G401 (cell line): ENCODE measurements at regions not wholly inside any gene's neighbourhood (a gene's known extent, or its start where the extent isn't known, plus 50 kb on each side); places are given as distances from the start of the nearest gene placed in this dataset.

Experiments used
- DNase-seq: peaks from one replicate; pipeline ENCODE4 v3.0.0-alpha.2; 2015; ENCODE audit warnings: low spot score
- in situ Hi-C: cut with HindIII; loops from 2 replicates; pipeline ENCODE4 v1.10.0; 2016; ENCODE audit warnings: low sequenced_read_pairs, mixed read lengths

DNA sequence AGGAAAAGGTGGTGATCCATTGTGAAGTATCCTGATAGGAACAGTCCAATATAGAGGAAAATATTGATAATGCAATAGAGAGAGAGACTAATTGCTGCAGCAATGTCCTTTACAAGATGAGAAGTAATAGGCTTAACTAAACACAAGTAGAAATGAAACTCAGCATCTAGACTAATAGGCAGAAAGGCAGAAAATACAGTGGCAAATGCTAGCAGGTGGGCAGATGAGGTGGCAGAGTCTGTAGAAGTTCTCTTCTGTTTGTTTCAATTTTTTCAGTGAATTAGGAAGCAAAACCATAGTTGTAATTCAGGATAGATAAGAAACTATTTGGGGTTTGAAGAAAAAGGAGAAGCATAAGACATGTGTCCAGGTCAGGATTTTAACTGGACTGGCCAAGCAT is 236.7 kb upstream of the HS3ST5 start:
- in situ Hi-C loops, result no loop called here

DNA sequence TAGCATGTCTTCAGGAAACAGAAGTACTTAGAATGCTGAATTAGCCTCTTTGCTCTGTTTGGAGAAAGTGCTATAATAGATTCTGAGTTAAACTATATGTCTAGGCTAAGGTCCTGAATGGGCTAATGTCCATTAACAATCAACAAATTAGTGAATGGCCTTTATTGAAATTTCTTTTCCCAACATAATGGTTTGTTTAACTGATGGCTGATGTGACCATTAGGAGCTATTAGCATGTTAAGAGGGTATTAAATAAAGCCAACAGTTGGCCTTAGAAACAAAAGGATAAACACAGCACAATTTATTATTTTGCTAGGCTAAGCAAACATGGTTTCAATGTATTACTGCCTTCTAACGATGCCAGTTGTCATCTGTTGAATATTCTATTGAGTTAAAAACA is 234.3 kb upstream of the HS3ST5 start:
- no peak for DNase-seq
- in situ Hi-C loops, result no loop called here

More for the DNA sequence above, 236.7 kb upstream of the HS3ST5 start:
- DNase-seq, result no peak

DNA sequence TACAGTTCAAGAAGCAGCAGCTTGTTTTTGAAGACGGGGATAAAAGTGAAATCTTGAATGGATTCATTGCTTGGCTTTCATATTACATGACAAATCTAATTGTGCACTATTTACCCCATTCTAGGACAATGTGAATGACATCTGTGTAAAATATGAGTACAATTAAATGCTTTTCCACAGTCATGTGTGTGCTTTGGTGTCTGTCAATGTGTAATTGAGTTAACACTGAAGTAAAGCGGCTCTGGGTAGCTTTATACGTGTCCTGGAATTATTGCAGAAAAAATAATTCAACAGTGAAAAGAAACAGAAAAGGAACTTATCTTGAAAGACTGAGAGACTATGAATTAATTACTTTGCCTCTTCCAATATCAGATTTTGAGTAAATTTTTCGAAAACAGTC is 233.5 kb upstream of the HS3ST5 start:
- DNase-seq, result no peak
- in situ Hi-C loops, result no loop called here

DNA sequence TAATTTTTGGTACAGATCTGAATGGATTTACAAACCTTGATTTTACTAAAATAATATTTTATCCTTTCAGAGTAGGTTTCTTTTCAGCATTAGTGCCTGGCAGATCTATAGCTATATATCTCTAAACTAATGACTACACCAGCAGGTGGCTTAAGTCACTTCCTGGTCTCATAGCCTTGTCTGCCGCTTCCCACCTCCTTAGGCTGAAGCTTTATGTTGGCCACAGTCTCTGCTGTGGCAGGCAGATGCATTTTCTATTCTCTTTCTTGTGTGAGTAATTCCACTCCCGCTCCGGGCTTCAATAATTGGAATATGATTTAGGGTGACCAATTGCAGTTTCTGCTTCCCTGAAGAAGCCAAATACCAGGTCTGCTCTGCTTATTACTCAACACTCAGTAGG is 226.8 kb upstream of the HS3ST5 start:
- no peak for DNase-seq
- in situ Hi-C loops, result no loop called here

DNA sequence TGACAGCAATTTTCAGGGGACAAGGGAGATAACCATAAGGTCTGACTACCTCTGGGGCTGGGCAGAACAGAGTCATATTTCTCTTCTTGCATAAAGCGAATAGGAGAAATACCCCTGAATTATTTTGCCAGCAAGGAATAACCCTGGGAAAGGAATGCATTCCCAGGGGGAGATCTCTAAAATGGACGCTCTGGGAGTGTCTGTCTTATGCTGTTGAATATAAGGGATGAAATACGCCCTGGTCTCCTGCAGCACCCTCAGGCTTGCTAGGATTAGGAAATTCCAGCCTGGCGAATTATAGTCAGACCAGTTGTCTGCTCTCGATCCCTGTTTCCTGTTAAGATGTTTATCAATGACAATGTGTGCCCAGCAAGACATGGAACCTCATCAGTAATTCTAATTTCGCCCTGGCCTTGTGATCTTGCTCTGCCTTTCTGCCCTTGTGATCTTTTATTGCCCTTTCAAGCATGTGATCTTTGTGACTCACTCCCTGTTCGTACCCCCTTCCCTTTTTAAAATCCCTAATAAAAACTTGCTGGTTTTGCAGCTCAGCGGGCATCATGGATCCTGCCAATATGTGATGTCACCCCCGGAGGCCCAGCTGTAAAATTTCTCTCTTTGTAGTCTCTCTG is 221.6 kb upstream of the HS3ST5 start:
- no peak for DNase-seq
- in situ Hi-C loops, result no loop called here

DNA sequence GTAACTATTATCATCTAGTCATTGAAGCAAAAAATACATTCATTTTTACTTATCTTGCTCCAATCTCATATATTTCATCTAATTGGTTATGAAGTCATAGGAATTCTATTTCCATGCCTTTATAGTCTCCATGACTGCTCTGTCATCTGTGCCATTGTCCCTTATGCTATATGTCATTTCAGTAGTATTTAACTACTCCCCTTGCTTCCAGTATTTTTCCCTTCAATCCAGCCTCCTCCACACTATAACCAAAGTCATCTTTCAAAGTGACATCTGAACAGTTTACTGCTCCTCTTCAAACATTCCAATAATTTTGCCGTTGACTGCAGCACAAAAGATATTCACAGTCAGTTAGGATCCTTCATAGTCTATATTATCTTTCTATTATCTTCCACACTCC is 216.6 kb upstream of the HS3ST5 start:
- no peak for DNase-seq
- in situ Hi-C loops, result no loop called here

DNA sequence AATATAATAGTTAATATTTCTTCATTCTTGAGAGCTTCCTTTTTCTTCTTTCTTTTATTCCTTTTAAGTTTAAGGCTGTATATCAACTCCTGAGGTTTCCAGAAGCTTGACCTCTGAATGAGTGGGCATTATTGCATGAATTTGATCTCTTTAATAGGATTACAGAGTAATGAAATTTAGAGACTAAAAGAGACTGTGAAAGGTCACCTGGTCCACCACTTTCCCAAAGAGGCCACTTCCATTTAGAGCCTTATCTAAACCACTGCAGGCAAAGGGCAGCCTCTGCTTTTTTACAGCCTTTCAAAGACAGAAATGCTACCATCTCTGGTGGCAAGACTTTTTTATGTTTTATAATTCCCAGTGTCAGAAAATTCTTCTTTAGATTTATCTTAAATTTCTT is 215.3 kb upstream of the HS3ST5 start:
- in situ Hi-C loops, result no loop called here

DNA sequence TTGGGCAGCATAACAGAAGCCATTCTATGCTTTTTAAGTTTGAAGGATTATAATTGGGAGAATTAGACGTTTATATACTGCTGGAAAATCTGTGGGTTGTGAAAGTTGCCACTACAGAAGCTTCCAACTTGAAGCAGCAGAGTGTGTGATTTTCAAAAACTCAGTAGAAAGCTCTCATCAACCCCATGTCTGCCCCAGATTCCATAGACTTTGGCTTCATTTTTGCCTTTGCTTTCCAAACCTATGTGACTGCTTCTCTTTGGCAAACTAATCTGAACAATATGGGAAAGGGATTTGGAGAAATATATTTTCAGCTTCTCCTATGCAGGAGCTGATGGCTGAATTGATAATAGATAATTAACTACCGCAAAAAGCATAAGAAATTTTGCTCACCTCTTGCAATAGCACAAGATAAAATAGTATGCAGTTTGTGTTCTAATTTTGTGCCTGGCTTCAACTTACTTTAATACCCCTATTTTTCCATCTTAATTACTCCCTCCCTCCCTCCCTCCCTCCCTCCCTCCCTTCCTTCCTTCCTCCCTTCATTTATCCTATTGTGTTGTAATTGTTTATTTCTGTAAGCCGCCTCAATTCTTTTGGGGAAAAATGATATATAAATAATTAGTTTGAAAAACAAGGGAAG is 214.1 kb upstream of the HS3ST5 start:
- in situ Hi-C loops, result no loop called here
- no peak for DNase-seq

More for the DNA sequence above, 215.3 kb upstream of the HS3ST5 start:
- DNase-seq, result no peak

DNA sequence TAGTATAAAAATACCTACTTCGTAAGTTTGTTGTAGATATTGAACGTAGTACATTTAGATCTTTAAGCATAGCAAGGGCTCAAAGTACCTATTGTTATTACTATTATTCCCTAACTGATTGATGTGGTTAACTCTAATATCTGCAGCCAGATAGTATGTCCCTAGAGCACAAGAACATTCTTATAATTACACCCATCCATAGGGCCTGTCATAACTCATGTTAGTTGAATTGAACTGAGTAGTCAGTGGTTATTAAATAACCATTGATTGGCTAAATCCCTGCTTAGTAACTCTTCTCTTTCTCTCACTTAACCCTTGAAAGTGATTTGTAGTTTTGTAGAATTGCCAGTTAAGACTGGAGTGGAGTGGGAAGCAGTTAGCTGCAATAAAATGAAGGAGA is 207.5 kb upstream of the HS3ST5 start:
- DNase-seq, result no peak
- in situ Hi-C loops, result no loop called here

DNA sequence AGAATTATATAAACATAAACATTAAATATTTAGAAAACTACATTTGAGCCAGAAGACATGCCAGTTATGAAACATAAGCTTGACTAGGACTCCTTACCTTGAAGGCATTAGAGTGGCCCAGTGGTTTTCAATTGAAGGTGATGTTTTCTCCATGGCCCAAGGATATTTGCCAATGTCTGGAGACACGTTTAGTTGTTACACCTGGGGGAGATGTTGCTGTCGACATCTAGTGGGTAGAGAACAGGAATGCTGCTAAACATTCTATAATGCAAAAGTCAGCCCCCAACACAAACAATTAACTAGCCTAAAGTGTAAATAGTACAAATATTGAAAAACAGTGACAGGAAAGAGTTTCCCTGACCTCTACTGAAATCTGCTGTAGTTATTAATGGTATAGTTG is 200.9 kb upstream of the HS3ST5 start:
- in situ Hi-C loops, result no loop called here
- DNase-seq, result no peak

DNA sequence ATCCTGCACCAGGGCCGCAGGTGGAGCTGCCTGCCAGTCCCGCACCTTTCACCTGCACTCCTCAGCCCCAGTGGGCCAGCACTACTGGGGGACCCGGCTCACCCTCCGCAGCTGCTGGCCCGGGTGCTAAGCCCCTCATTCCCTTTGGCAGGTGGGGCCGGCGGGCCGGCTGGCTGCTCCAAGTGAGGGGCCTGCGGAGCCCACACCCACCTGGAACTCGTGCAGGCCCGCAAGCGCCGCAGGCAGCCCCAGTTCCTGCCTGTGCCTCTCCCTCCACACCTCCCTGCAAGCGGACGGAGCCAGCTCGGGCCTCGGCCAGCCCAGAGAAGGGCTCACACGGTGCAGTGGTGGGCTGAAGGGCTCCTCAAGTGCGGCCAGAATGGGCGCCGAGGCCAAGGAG is 199.0 kb upstream of the HS3ST5 start:
- in situ Hi-C loops, result no loop called here
- DNase-seq, result no peak

DNA sequence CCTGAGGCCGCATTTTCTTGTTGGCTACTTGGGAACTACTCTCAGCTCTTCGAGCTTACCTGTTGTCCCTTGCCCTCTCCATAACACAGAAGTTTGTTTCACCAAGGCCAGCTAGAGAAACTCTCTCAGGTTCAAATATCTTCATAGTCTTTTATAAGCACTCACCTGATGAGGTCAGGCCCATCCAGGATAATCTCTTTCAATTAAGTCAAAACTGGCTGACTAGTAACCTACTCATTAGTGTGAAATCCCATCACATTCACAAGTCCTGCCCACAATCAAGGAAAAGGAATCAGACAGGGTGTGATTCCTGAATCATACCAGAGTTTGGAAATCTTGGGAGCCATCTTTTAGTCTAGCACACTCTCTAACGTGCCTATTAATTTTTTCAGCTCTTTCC is 195.2 kb upstream of the HS3ST5 start:
- no peak for DNase-seq

DNA sequence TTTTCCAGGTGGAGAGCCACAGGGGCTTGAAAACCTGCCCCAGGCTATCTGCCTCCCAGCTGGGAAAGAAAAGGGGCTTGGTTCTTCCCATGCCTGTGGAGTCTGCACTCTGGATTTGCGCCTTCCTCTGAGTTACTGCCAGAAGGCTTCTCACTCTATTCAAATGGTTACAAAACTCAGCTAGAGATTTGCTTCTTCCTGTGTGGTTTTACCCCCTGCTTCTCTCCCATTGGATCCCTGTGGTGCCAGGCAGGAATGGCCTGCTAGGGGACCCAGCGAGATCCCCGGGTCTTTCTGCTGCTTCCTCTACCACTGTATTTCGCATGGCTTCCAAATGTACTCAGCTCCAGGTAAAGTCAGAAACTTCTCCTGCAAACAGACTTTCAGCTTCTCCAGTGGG is 192.0 kb upstream of the HS3ST5 start:
- in situ Hi-C loops, result no loop called here
- DNase-seq, result no peak

More for the DNA sequence above, 195.2 kb upstream of the HS3ST5 start:
- in situ Hi-C loops, result no loop called here

DNA sequence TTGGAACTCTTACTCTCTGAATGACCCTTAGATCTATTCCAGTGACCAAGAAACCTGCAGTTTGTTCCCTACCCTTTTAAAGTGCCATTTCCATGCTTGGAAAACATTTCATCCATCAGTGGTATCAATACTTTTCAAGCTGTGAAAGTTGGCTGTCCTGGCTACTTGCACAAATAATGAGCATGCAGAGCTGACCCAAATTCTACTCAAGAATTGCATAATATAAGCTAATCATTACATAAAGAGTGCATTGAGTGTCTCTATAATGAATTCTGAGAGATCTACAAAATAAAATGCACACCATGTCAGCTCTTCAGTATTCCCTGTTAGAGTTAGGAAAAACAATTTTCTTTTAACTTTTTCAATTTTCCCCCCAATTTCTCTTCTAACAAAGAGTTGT is 181.3 kb upstream of the HS3ST5 start:
- DNase-seq, result no peak
- in situ Hi-C loops, result no loop called here

DNA sequence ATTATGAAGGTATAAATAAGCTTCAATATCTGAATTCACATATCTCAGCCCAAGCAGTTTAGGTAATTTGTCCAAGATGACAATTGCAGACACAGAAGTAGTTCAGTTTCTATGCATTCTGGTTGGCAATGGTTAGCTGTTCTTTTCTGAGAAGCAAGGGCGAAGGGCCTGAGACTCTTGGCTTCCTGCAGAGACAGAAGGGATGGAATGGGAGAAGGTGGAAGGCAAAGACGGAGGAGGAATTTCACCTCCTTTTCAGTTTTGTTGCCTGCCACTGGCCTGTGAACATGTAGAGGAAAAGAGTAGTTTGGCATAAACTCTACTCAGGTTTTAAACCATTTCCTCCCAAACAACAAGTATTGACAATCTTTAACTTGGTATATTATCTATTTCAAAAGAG is 180.7 kb upstream of the HS3ST5 start:
- DNase-seq, result no peak
- in situ Hi-C loops, result no loop called here

DNA sequence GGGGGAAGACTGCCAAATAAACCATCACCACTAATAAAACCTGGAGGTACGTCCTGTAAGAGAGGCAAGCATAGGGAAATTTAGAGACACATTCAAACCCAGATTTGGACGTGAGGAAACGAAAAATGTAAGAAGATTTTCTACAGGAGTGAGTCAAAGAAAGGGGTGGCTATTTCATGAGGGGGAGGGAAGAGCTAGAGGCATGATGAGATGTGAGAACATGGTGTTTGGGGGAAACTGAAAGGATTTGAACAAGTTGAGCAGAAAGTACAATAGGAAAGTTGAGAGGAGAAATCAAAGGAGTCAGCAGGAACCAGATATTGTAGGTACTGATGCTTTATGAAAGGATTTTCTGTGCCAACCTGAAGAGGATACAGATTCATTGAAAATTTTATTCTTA is 179.1 kb upstream of the HS3ST5 start:
- in situ Hi-C loops, result no loop called here
- DNase-seq, result no peak

DNA sequence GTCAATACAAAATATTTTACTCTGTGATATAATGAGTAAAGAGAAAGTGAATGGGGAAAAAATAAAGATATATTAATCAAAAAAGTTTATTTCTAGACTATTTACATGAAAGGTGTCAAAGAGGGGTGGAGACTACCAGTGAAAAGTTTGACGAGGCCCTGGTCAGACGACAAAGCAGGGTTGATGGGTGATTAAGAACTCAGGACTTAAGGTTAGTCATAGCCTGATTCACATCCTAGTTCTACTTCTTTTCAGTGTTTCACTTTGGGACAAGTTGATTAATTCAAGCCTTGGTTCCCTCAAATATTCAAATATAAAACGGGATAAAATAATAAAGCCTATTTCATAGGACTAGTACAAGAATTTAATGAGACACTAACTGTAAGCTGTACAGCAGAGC is 178.2 kb upstream of the HS3ST5 start:
- in situ Hi-C loops, result no loop called here
- no peak for DNase-seq

DNA sequence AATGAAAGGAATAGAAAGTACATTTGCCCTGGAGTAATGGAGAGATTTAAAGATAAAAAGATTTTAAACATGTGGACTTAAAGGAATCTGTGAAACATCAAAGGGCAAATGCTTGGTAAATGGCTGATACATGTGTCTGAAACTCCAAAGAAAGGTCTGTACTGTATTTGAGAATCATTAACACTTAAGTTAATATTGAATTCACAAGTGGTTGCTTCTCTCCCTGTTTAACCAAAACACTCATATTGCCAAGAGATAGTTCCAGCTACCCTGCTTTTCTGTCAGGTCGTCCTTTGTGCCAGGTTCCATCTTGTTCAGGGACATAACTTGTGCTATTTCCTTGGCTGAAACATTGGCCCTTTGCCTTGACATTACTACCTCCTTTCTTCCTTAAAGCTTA is 171.3 kb upstream of the HS3ST5 start:
- DNase-seq, result no peak
- in situ Hi-C loops, result no loop called here

DNA sequence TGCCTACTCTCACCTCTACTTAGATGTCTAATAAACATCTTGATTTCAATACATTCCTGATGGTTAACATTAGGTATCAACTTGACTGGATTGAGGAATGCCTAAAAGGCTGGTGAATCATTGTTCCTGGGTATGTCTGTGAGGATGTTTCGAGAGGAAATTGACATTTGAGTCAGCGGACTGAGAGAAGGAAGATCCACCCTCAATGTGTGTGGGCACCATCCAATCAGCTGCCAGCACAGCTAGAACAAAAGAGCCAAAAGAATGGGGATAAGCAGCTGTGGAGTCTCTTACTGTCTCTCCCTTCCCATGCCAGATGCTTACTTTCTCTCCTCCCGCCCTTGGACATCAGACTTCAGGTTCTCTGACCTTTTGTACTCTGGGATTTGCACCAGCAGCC is 128.6 kb upstream of the HS3ST5 start:
- in situ Hi-C loops, result no loop called here
- no peak for DNase-seq

DNA sequence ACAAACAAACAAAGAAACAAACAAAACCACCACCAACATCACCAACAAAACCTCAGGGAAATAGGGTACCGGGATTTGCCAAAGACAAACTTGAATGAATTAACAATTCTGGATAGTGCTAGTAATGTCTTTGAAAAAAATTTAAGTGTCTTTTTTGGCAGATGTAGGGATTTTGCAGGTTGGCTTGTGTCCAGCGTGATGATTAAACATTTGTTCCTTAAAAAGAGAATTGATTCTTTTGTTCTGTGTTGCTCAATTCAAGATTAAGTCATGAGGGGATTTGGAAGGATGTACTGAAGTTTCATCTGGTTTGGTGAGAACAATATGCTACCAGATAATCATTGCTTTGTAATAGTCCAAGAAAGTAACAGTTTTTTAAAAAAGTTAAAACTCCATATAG is 125.1 kb upstream of the HS3ST5 start:
- DNase-seq, result no peak
- in situ Hi-C loops, result no loop called here

DNA sequence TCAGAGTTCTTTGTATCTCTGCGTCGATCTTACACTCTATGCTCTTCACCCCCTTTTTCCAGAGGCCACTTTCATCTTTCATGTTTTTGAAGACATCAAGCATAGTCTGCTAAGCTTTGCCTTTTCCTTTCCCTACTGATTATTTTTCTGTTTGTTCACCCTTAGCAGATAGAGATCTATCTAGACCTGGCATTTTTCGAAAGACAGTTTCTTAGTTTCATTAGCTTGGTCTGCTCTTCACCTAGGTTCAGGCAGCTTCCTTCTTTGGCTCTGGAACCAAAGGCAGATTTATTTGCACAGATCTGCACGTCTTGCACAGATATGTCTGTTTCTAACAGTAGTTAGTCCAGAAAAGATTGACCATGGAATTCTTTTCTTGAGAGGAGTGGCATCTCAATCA is 122.7 kb upstream of the HS3ST5 start:
- in situ Hi-C loops, result no loop called here
- DNase-seq, result no peak
